ENCODE measurements at regions not wholly inside any gene's neighbourhood (a gene's known extent, or its start where the extent isn't known, plus 50 kb on each side); places are given as distances from the start of the nearest gene placed in this dataset.

DNA sequence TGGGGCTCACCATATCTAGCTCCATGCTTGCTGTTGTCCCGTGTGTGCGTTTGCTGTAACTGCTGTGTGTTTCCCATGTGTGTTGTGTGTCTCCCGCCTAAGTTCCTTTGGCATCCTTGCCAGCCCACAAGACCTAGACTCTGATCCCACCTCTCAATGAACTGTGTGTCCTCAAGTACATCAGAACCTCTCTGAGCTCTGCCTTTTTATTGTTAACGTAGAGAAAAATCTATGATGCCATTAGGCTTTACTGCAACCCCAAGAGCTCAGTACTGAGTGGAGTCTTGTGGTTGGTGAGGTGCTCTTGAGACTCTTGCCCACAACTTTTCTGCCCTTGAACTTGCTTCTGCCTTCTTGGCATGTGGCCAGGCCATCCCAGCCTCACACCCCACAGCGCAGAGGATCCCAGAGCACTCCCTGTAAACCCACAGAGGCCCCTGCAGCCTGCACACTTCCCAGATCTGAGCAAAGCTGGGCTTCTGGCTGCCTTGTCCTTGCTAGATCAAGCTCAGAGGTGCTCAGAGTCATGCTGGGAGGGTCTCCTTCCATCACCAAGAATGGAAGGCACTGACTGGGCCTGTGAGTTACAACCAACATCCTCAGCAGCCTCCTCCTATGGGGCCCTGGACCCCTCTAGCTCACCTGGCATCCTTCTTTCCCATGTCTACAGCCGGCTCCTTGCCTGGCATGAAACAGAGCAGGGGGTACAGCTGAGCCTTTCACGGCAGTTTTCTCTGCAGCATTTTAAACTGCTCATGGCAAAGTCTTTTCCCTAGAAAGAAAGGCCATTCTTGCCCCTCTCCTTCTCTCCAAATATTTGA lies 643.4 kb downstream of the ACTR3B start:
- Histone ChIP-seq H3K9ac (no peak overlapping the region), H2AFZ (no peak overlapping the region), H3F3A (ENCODE audit: insufficient read depth) (no peaks in the 10 kb centered on the region), H3K9me2 (ENCODE audit: insufficient read depth) (no peaks in the 10 kb centered on the region), H4K20me1 (ENCODE audit: insufficient read depth) (no peaks in the 10 kb centered on the region), H3K27me3 (replicated peaks; ENCODE audit: insufficient read depth) (no peaks in the 10 kb centered on the region), H3K9me3 (ENCODE audit: low read depth) (no peaks in the 10 kb centered on the region), H3K4me1 (ENCODE audit: insufficient read depth) (no peaks in the 10 kb centered on the region), H3K4me3 (no peak overlapping the region), H3K4me2 (ENCODE audit: unreplicated experiment) (no peak overlapping the region), H3K27ac (no peak overlapping the region), H3K79me2 (ENCODE audit: insufficient read depth) (no peaks in the 10 kb centered on the region), H3K36me3 (ENCODE audit: low read depth) (no peaks in the 10 kb centered on the region)
- DNase-seq = no peak
- WGBS, 2 experiments (ENCODE audit: low coverage in 1 of 2, low lambda C conversion rate in 2 of 2, missing lambda C conversion rate in 2 of 2) = 37 to 45% methylated on average over 7 of the region's 7 CpGs
- in situ Hi-C loops (cut with MboI) = no loop called here
- TF ChIP-seq EZH2 (IDR thresholded peaks at IDR 0.05; ENCODE audit: insufficient read depth, poor library complexity, severe bottlenecking) (no peak), EZH2phosphoT487 (IDR thresholded peaks at IDR 0.05; ENCODE audit: insufficient read depth, low read depth) (no peak)

DNA sequence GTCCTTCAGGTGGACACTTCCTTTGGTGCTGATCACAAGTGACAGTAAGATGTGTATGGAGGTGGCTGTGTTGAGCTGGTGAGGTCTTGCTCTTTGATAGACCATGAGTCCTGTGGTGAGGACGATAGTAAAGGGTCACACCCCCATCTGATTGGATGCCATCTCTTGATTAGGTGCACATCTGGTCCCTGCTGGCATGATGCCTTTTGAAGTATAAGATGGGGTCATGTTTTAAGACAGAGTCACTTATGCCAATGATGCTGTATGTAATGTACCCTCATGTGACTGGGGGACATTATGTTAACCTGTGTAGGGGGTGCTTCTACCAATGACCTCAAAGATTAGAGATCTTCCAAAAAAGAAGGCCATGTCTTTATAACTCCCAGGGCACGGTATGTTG lies 644.6 kb downstream of the ACTR3B start:
- WGBS, 2 experiments (ENCODE audit: low coverage in 1 of 2, low lambda C conversion rate in 2 of 2, missing lambda C conversion rate in 2 of 2) = 22 to 23% methylated on average over 2 of the region's 2 CpGs
- no peaks in the 10 kb centered on the region for H3F3A ChIP-seq (ENCODE audit: insufficient read depth)
- no peak for DNase-seq
- no peaks in the 10 kb centered on the region for H4K20me1 ChIP-seq (ENCODE audit: insufficient read depth)
- no peak overlapping the region for H3K27ac ChIP-seq
- no peak overlapping the region for H3K4me2 ChIP-seq (ENCODE audit: unreplicated experiment)
- H3K4me3 ChIP-seq = no peak overlapping the region
- in situ Hi-C loops (cut with MboI) = no loop called here
- H3K9me2 ChIP-seq (ENCODE audit: insufficient read depth) = no peaks in the 10 kb centered on the region
- no peaks in the 10 kb centered on the region for H3K79me2 ChIP-seq (ENCODE audit: insufficient read depth)
- no peaks in the 10 kb centered on the region for H3K4me1 ChIP-seq (ENCODE audit: insufficient read depth)
- no peaks in the 10 kb centered on the region for H3K36me3 ChIP-seq (ENCODE audit: low read depth)
- no peak overlapping the region for H3K9ac ChIP-seq
- H3K9me3 ChIP-seq (ENCODE audit: low read depth) = no peaks in the 10 kb centered on the region
- no peak overlapping the region for H2AFZ ChIP-seq
- no peak for TF ChIP-seq EZH2phosphoT487 (IDR thresholded peaks at IDR 0.05; ENCODE audit: insufficient read depth, low read depth)
- no peak for TF ChIP-seq EZH2 (IDR thresholded peaks at IDR 0.05; ENCODE audit: insufficient read depth, poor library complexity, severe bottlenecking)
- H3K27me3 ChIP-seq (replicated peaks; ENCODE audit: insufficient read depth) = no peaks in the 10 kb centered on the region

DNA sequence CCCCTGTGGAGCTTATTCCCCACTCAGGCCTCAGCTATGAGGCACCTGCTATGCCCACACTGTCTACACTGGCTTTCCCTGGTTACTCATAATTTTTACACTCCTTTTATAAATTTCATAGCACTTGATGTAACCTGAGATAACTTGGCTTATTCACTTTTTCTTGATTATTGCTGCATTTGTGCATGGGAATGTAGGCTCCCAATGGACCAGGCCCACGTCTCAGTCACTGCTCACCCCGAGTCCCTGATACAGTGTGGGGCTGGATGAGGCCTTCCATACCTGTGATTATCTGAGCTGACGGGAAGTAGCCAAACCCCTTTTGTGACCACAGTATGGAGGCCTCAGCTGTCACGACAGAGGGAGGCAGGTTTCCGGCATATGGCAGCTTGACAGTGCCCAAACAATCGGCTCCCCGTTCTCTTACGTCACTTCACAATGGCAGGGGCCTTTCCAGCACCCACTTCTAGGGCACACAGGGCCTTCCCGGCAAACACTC lies 645.3 kb downstream of the ACTR3B start:
- Histone ChIP-seq H3K27me3 (replicated peaks; ENCODE audit: insufficient read depth) (no peaks in the 10 kb centered on the region), H3K79me2 (ENCODE audit: insufficient read depth) (no peaks in the 10 kb centered on the region), H3K4me1 (ENCODE audit: insufficient read depth) (no peaks in the 10 kb centered on the region), H3K27ac (no peak overlapping the region), H3K36me3 (ENCODE audit: low read depth) (no peaks in the 10 kb centered on the region), H3K4me3 (no peak overlapping the region), H3K4me2 (ENCODE audit: unreplicated experiment) (no peak overlapping the region), H3K9me2 (ENCODE audit: insufficient read depth) (no peaks in the 10 kb centered on the region), H2AFZ (no peak overlapping the region), H3K9ac (no peak overlapping the region), H3F3A (ENCODE audit: insufficient read depth) (no peaks in the 10 kb centered on the region), H4K20me1 (ENCODE audit: insufficient read depth) (no peaks in the 10 kb centered on the region), H3K9me3 (ENCODE audit: low read depth) (no peaks in the 10 kb centered on the region)
- in situ Hi-C loops (cut with MboI) = no loop called here
- TF ChIP-seq EZH2 (IDR thresholded peaks at IDR 0.05; ENCODE audit: insufficient read depth, poor library complexity, severe bottlenecking) (no peak), EZH2phosphoT487 (IDR thresholded peaks at IDR 0.05; ENCODE audit: insufficient read depth, low read depth) (no peak)
- no peak for DNase-seq
- WGBS, 2 experiments (ENCODE audit: low coverage in 1 of 2, low lambda C conversion rate in 2 of 2, missing lambda C conversion rate in 2 of 2) = 34 to 38% methylated on average over 9 of the region's 9 CpGs

DNA sequence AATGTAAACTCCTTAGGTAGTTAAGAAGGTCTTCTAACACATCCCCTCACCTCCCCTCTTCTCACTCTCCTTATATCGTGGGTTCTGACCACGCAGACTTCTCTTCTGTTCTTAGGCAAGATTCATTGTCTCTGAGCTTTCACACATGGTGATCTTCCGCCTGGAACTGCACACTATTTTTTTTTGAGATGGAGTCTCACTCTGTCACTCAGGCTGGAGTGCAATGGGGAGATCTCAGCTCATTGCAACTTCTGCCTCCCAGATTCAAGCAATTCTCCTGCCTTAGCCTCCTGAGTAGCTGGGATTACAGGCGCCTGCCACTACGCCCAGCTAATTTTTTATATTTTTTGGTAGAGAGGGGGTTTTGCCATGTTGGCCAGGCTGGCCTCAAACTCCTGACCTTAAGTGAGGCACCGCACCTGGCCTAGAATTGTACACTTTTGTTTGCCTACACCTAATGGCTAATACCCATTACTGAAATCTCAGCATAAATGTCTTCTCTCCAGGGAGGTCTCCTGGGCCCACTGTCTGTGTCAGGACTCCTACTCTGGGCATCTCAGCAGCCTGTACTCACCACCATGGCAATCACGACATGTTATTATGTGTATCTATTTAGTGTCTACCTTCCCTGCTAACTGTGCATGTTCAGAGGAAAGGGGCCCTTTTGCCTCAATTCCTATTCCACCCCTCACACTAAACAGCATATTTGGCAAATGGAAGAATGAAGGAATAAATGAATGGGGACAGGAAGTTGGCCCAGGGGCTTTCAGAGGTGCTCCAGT lies 646.3 kb upstream of the DPP6 start:
- Histone ChIP-seq H4K20me1 (ENCODE audit: insufficient read depth) (no peaks in the 10 kb centered on the region), H3F3A (ENCODE audit: insufficient read depth) (no peaks in the 10 kb centered on the region), H3K79me2 (ENCODE audit: insufficient read depth) (no peaks in the 10 kb centered on the region), H3K27ac (no peak overlapping the region), H2AFZ (no peak overlapping the region), H3K9ac (no peak overlapping the region), H3K27me3 (replicated peaks; ENCODE audit: insufficient read depth) (no peaks in the 10 kb centered on the region), H3K4me2 (ENCODE audit: unreplicated experiment) (no peak overlapping the region), H3K4me3 (no peak overlapping the region), H3K9me3 (ENCODE audit: low read depth) (no peaks in the 10 kb centered on the region), H3K36me3 (ENCODE audit: low read depth) (no peaks in the 10 kb centered on the region), H3K4me1 (ENCODE audit: insufficient read depth) (no peaks in the 10 kb centered on the region), H3K9me2 (ENCODE audit: insufficient read depth) (no peaks in the 10 kb centered on the region)
- DNase-seq = no peak
- TF ChIP-seq EZH2 (IDR thresholded peaks at IDR 0.05; ENCODE audit: insufficient read depth, poor library complexity, severe bottlenecking) (no peak), EZH2phosphoT487 (IDR thresholded peaks at IDR 0.05; ENCODE audit: insufficient read depth, low read depth) (no peak)
- WGBS, 2 experiments (ENCODE audit: low coverage in 1 of 2, low lambda C conversion rate in 2 of 2, missing lambda C conversion rate in 2 of 2) = 23 to 27% methylated on average over 7 of the region's 7 CpGs
- in situ Hi-C loops (cut with MboI) = no loop called here
